Stimulated activated CD4-positive, alpha-beta T cell treated with anti-CD3 and anti-CD28 coated beads, Interleukin-15, amount 100 ng/mL, for 24 hours (primary cell): ENCODE measurements at regions not wholly inside any gene's neighbourhood (a gene's known extent, or its start where the extent isn't known, plus 50 kb on each side); places are given as distances from the start of the nearest gene placed in this dataset.
"Not testable (repeated sequence)": the region's sequence is repeated elsewhere in the genome, so short reads cannot be mapped to it uniquely, and the experiment has no call there.

ENCODE experiments used
- DNase-seq: peaks from one replicate; pipeline ENCODE4 v3.0.0-alpha.2; 2020

- no peak for DNase-seq
Observed at GRCh38 chr2:239882781-239883180, 142.4 kb downstream of the NDUFA10 start.

GRCh38 chr2:239882331-239882732, 142.8 kb downstream of the NDUFA10 start:
- DNase-seq = peak; percentile 71

- DNase-seq = no peak
Observed at GRCh38 chr2:239881561-239882320, 143.4 kb downstream of the NDUFA10 start.

- no peak for DNase-seq
Observed at GRCh38 chr2:239881031-239881471, 144.1 kb downstream of the NDUFA10 start.

- no peak for DNase-seq
Observed at GRCh38 chr2:239880396-239880795, 144.7 kb downstream of the NDUFA10 start.

GRCh38 chr2:239879423-239880084, 145.6 kb downstream of the NDUFA10 start:
- DNase-seq = no peak

- no peak for DNase-seq
Observed at GRCh38 chr2:239878686-239879085, 146.5 kb downstream of the NDUFA10 start.

GRCh38 chr2:239876948-239877289, 148.2 kb downstream of the NDUFA10 start:
- no peak for DNase-seq

GRCh38 chr2:239876271-239876947, 148.7 kb downstream of the NDUFA10 start:
- DNase-seq = no peak

- DNase-seq = no peak
Observed at GRCh38 chr2:239874636-239875356, 150.3 kb downstream of the NDUFA10 start.

GRCh38 chr2:239873656-239874635, 151.2 kb downstream of the NDUFA10 start:
- peak; percentile 33 for DNase-seq

GRCh38 chr2:239871481-239872435, 153.4 kb downstream of the NDUFA10 start:
- DNase-seq = no peak

- DNase-seq = no peak
Observed at GRCh38 chr2:239870863-239871262, 154.3 kb downstream of the NDUFA10 start.

- DNase-seq = no peak
Observed at GRCh38 chr2:239870276-239870675, 154.9 kb downstream of the NDUFA10 start.

- no peak for DNase-seq
Observed at GRCh38 chr2:239869272-239870155, 155.6 kb downstream of the NDUFA10 start.

GRCh38 chr2:239868556-239869181, 156.5 kb downstream of the NDUFA10 start:
- no peak for DNase-seq

- DNase-seq = no peak
Observed at GRCh38 chr2:239866778-239867177, 158.4 kb downstream of the NDUFA10 start.

- DNase-seq = no peak
Observed at GRCh38 chr2:239866350-239866749, 158.8 kb downstream of the NDUFA10 start.

GRCh38 chr2:239865856-239866255, 159.3 kb downstream of the NDUFA10 start:
- DNase-seq = not testable (repeated sequence)
